ENCODE measurements at regions not wholly inside any gene's neighbourhood (a gene's known extent, or its start where the extent isn't known, plus 50 kb on each side); places are given as distances from the start of the nearest gene placed in this dataset.

DNA sequence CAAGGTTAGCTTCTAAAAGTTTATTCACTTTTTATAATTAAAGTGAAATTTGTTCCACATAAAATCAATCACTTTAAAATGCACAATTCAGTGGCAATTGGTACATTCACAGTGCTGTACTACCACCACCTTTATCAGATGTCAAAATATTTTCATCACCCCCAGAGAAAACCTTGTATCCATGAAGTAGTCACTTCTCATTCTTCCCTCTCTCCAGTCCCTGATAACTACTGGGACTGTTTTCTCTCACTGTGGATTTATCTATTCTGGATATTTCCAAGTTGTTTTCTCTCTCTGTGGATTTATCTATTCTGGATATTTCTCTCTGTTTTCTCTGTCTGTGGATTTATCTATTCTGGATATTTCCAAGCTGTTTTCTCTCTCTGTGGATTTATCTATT is 435.4 kb upstream of the CNTNAP2 start (continued):
- TF ChIP-seq ESRRB (CRISPR knock-in tag; IDR thresholded peaks at IDR 0.05; ENCODE audit: borderline replicate concordance) = no peak
- no peak for TF ChIP-seq ZNF507 (tag; conservative IDR thresholded peaks at IDR 0.05)
- TF ChIP-seq GMEB1 (CRISPR knock-in tag; IDR thresholded peaks at IDR 0.05) = no peak
- TF ChIP-seq MAFF (IDR thresholded peaks at IDR 0.05; ENCODE audit: low read length) = no peak
- no peak for TF ChIP-seq CHCHD3 (CRISPR knock-in tag; IDR thresholded peaks at IDR 0.05)
- no peak for TF ChIP-seq U2AF2 (optimal IDR thresholded peaks at IDR 0.05; ENCODE audit: low read depth, low read length)

DNA sequence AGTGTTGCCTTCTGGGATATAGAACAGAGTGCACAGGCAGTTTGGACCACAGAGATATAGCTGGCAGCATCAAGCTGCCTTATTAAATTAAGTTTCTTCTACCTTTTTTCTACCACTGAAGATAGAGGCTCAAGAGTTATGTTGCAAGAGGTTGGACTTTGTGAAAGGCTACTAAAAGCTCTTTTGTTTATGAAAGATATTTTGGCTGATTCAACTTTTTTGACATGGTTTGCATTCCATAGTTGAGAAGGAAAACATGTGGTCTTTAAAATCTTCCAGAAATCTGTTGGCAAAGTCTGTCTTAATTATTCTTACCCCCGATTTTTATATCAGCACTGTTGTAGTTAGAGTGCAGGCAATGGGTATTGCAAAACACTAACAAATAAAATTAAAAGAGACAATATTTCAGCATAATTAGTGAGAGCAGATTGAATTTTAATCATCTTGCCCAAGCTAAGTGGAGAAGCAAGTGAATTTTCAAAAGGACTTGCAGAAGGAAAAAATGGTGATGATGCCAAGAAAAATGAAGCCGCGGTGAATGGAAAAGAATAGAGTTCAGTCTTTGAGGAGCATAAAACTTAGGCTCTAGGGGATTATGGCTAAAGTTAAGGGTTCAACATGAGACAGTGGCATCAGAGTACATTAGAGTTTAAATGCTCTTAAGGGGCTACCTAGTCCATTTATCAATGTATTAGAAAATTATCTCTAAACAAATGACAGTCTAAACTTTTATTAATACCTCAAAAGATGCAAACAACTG is 450.9 kb upstream of the CNTNAP2 start:
- Histone ChIP-seq H4K20me1 (replicated peaks; ENCODE audit: control insufficient read depth, insufficient read depth, low read length) (no peaks in the 10 kb centered on the region), H3K4me1 (replicated peaks in 1 of 2; ENCODE audit: control insufficient read depth in 2 of 2, insufficient read depth in 2 of 2, low read length in 2 of 2) (no peaks in the 10 kb centered on the region), H3K9ac (ENCODE audit: insufficient read depth in 1 of 2, low read depth in 2 of 2, low read length in 2 of 2) (no peak overlapping the region), H3K79me2 (ENCODE audit: control insufficient read depth, insufficient read depth, low read length) (no peaks in the 10 kb centered on the region), H3K4me2 (ENCODE audit: insufficient read depth, low read length) (no peak overlapping the region), H3K9me1 (ENCODE audit: control insufficient read depth, insufficient read depth, low read length) (no peaks in the 10 kb centered on the region), H2AFZ (ENCODE audit: low read depth, low read length) (no peak overlapping the region), H3K4me3 (no peak overlapping the region), H3K9me3 (replicated peaks; ENCODE audit: control insufficient read depth, insufficient read depth, low read depth, low read length) (0 out of 2 replicates have a peak, but pooled peaks cover 4% of the 10 kb centered on the region), H3K36me3 (ENCODE audit: control insufficient read depth, insufficient read depth, low read length) (no peaks in the 10 kb centered on the region), H3K27ac (ENCODE audit: extremely low read depth, low read depth, low read length) (no peak overlapping the region), H3K27me3 (ENCODE audit: control insufficient read depth in 2 of 2, insufficient read depth in 2 of 2, low read length in 2 of 2) (no peaks in the 10 kb centered on the region)
- CTCF ChIA-PET (ENCODE audit: low intra/inter-chr PET ratio) = no interaction called here
- DNase-seq (ENCODE audit: extremely low read depth in 1 of 4, low spot score in 3 of 4) = no peak
- in situ Hi-C loops (cut with MboI) = no loop called here
- 5% methylated on average over 3 of the region's 3 CpGs for WGBS (ENCODE audit: insufficient coverage, low coverage, missing lambda C conversion rate)
- FAIRE-seq = no peak
- TF ChIP-seq ZBTB8A (IDR thresholded peaks at IDR 0.05; ENCODE audit: partially characterized antibody) (no peak), MTA1 (IDR thresholded peaks at IDR 0.05; ENCODE audit: borderline replicate concordance) (no peak), ZNF121 (CRISPR knock-in tag; conservative IDR thresholded peaks at IDR 0.05) (no peak), USF2 (CRISPR knock-in tag; IDR thresholded peaks at IDR 0.05) (no peak), ZNF239 (CRISPR knock-in tag; IDR thresholded peaks at IDR 0.05) (no peak), NBN (IDR thresholded peaks at IDR 0.05; ENCODE audit: low read depth) (no peak), HSF4 (CRISPR knock-in tag; IDR thresholded peaks at IDR 0.05; ENCODE audit: borderline replicate concordance) (no peak), TFAP4 (CRISPR knock-in tag; IDR thresholded peaks at IDR 0.05; ENCODE audit: borderline replicate concordance) (no peak), ZNF197 (CRISPR knock-in tag; IDR thresholded peaks at IDR 0.05; ENCODE audit: low read depth) (no peak), TCF7L2 (IDR thresholded peaks at IDR 0.05; ENCODE audit: low read depth, low read length) (no peak)
- TF ChIP-seq, protein P1, sequence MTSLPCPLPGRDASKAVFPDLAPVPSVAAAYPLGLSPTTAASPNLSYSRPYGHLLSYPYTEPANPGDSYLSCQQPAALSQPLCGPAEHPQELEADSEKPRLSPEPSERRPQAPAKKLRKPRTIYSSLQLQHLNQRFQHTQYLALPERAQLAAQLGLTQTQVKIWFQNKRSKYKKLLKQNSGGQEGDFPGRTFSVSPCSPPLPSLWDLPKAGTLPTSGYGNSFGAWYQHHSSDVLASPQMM (CRISPR knock-in tag; IDR thresholded peaks at IDR 0.05) = no peak
- BruUV-seq (replicated peaks) = no TSS peak
- intact Hi-C loops (cut with micrococcal nuclease) = no loop called here
- ATAC-seq = no peak
- POLR2A ChIA-PET = interaction anchor here (0.6 kb wide), 1 partner anchor 119 kb away, joined by 3 read pairs; no protein-coding TSS in a partner anchor

Measured in K562 (cell line).